HepG2 (cell line): ENCODE measurements at regions not wholly inside any gene's neighbourhood (a gene's known extent, or its start where the extent isn't known, plus 50 kb on each side); places are given as distances from the start of the nearest gene placed in this dataset.

Source experiments
- ARID3A ChIP-seq: IDR thresholded peaks from 2 replicates; pipeline ENCODE4 v1.6.1; 2012; ENCODE audit warnings: low read depth, low read length, improper control_type of control experiment
- ASH2L ChIP-seq: fragments of 300-600, 200-600 bp; sonication (generic); IDR thresholded peaks from 2 replicates; pipeline ENCODE4 v1.7.0; 2017; ENCODE audit warnings: low read depth, mild to moderate bottlenecking, moderate library complexity, mixed read lengths, low read length; ENCODE audit not compliant: insufficient read length
- HNF4G ChIP-seq, 2 experiments: sonication (generic) in 1 of 2; formaldehyde crosslinking in 1 of 2; IDR thresholded peaks; 2 replicates each; pipeline versions ENCODE4 v1.4.0 to v1.6.1; 2011 to 2020; ENCODE audit warnings: borderline replicate concordance in 2 of 2, low read depth in 2 of 2, mild to moderate bottlenecking in 2 of 2, low read length in 1 of 2, missing genetic modification reagents in 1 of 2, moderate library complexity in 1 of 2
- NCOR1 ChIP-seq: fragments of 200-600 bp; sonication (generic); IDR thresholded peaks from 2 replicates; pipeline ENCODE4 v1.7.0; 2017; ENCODE audit warnings: antibody characterized with exemption, low read length, borderline replicate concordance
- RARA ChIP-seq: IDR thresholded peaks from 2 replicates; pipeline ENCODE4 v1.6.1; 2016; ENCODE audit warnings: missing genetic modification reagents, missing compliant biosample characterization
- TEAD3 ChIP-seq: optimal IDR thresholded peaks from 2 replicates; pipeline ENCODE3; 2016; ENCODE audit warnings: borderline replicate concordance
- ZNF263 ChIP-seq: sonication (generic); formaldehyde crosslinking; IDR thresholded peaks from 2 replicates; pipeline ENCODE4 v1.4.0; 2020; ENCODE audit warnings: missing genetic modification reagents
- ZNF281 ChIP-seq: sonication (generic); formaldehyde crosslinking; IDR thresholded peaks from 2 replicates; pipeline ENCODE4 v1.4.0; 2020; ENCODE audit warnings: missing genetic modification reagents, borderline replicate concordance
- ZNF615 ChIP-seq: sonication (generic); formaldehyde crosslinking; IDR thresholded peaks from 2 replicates; pipeline ENCODE4 v1.5.0; 2020; ENCODE audit warnings: mild to moderate bottlenecking, missing genetic modification reagents, borderline replicate concordance
- ZNF629 ChIP-seq: sonication (generic); formaldehyde crosslinking; conservative IDR thresholded peaks from 2 replicates; pipeline ENCODE4 v1.5.0; 2020; ENCODE audit warnings: missing genetic modification reagents
- TF ChIP-seq, protein P1 (sequence below): sonication (generic); formaldehyde crosslinking; IDR thresholded peaks from 2 replicates; pipeline ENCODE4 v1.4.0; 2020; ENCODE audit warnings: mild to moderate bottlenecking, missing genetic modification reagents
- TF ChIP-seq, protein P2 (sequence below): sonication (generic); formaldehyde crosslinking; conservative IDR thresholded peaks from 2 replicates; pipeline ENCODE4 v1.4.0; 2020; ENCODE audit warnings: mild to moderate bottlenecking, missing genetic modification reagents, moderate library complexity

DNA sequence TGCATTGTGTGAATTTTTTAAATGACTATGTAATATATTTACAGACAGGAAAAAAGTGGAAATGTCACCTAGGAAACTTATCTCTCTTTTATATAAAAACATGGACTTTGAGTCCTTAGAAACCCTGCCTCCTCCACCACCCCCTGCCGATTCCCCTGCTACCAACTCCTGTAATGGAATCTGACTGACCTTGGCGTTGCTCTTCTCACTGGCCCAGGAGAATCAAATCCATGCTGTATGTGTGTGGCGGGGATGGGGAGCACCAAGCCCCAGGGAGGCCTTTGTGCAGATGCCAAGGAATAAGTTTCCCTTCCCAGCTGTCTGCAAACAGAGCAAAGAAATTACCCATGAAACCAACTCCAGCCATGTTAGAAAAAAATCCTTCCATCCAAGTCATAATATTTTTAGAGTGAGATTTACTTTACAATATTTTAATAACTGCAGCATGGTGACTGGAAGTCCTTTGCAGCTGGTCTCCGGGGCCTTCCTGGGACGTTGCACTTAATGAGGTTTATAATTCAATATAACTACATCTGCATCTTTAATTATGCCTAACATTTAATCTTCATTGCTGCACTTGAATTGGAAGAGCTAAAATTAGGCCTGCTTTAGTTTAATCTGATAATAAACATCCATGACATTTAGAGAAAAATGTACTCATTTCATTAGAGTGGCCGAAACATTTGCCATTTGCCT lies 111.4 kb upstream of the CACUL1 start (continued):
- TF ChIP-seq, protein P1, sequence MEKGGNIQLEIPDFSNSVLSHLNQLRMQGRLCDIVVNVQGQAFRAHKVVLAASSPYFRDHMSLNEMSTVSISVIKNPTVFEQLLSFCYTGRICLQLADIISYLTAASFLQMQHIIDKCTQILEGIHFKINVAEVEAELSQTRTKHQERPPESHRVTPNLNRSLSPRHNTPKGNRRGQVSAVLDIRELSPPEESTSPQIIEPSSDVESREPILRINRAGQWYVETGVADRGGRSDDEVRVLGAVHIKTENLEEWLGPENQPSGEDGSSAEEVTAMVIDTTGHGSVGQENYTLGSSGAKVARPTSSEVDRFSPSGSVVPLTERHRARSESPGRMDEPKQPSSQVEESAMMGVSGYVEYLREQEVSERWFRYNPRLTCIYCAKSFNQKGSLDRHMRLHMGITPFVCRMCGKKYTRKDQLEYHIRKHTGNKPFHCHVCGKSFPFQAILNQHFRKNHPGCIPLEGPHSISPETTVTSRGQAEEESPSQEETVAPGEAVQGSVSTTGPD (CRISPR knock-in tag) = no peak
- TF ChIP-seq ZNF281 = peak; percentile 44; the same call in 1 of the 2 replicates
- peak; percentile 55; the same call in 1 of the 2 replicates for TF ChIP-seq NCOR1
- TF ChIP-seq ARID3A = peak; percentile 51; the same call in 1 of the 2 replicates
- peak; percentile 24 for TF ChIP-seq ASH2L
- TF ChIP-seq RARA (CRISPR knock-in tag) = peak; percentile 52
- TF ChIP-seq, protein P2, sequence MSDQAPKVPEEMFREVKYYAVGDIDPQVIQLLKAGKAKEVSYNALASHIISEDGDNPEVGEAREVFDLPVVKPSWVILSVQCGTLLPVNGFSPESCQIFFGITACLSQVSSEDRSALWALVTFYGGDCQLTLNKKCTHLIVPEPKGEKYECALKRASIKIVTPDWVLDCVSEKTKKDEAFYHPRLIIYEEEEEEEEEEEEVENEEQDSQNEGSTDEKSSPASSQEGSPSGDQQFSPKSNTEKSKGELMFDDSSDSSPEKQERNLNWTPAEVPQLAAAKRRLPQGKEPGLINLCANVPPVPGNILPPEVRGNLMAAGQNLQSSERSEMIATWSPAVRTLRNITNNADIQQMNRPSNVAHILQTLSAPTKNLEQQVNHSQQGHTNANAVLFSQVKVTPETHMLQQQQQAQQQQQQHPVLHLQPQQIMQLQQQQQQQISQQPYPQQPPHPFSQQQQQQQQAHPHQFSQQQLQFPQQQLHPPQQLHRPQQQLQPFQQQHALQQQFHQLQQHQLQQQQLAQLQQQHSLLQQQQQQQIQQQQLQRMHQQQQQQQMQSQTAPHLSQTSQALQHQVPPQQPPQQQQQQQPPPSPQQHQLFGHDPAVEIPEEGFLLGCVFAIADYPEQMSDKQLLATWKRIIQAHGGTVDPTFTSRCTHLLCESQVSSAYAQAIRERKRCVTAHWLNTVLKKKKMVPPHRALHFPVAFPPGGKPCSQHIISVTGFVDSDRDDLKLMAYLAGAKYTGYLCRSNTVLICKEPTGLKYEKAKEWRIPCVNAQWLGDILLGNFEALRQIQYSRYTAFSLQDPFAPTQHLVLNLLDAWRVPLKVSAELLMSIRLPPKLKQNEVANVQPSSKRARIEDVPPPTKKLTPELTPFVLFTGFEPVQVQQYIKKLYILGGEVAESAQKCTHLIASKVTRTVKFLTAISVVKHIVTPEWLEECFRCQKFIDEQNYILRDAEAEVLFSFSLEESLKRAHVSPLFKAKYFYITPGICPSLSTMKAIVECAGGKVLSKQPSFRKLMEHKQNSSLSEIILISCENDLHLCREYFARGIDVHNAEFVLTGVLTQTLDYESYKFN (CRISPR knock-in tag) = peak; percentile 33; the same call in 1 of the 2 replicates
- no peak for TF ChIP-seq ZNF629
- TF ChIP-seq ZNF263 = peak; percentile 87
- TF ChIP-seq TEAD3 (CRISPR knock-in tag) = peak; percentile 46
- no peak for TF ChIP-seq ZNF615
- TF ChIP-seq HNF4G (IDR thresholded peaks at IDR 0.05; ENCODE audit: borderline replicate concordance, low read depth, low read length) = peak; percentile 41; the same call in 1 of the 2 replicates
- no peak for TF ChIP-seq HNF4G (CRISPR knock-in tag; IDR thresholded peaks at IDR 0.05; ENCODE audit: borderline replicate concordance, low read depth)
- TF ChIP-seq, all 625 proteins: peak for 13
